ENCODE measurements at regions not wholly inside any gene's neighbourhood (a gene's known extent, or its start where the extent isn't known, plus 50 kb on each side); places are given as distances from the start of the nearest gene placed in this dataset.

GRCh38 chr6:98514796-98515195 lies 319.6 kb upstream of the POU3F2 start:
- no peak for TF ChIP-seq POLR2A (IDR thresholded peaks at IDR 0.05)
- no peak for TF ChIP-seq CTCF (IDR thresholded peaks at IDR 0.05)
